Kidney epithelial cell (primary cell): ENCODE measurements at regions not wholly inside any gene's neighbourhood (a gene's known extent, or its start where the extent isn't known, plus 50 kb on each side); places are given as distances from the start of the nearest gene placed in this dataset.
A peak's percentile ranks its signal among the peaks of the same experiment; 100 is the strongest.
"Not testable (repeated sequence)": the region's sequence is repeated elsewhere in the genome, so short reads cannot be mapped to it uniquely, and the experiment has no call there.

Experiments
- DNase-seq: peaks from one replicate; pipeline ENCODE4 v3.0.0-alpha.2; 2010; ENCODE audit warnings: low read depth
- H3K27me3 ChIP-seq: 2 replicates; pipeline ENCODE4 v1.6.0; 2011; ENCODE audit warnings: low read length; ENCODE audit not compliant: control insufficient read depth, insufficient read depth
- H3K36me3 ChIP-seq: 2 replicates; pipeline ENCODE4 v1.5.1; 2011; ENCODE audit warnings: low read length; ENCODE audit not compliant: control insufficient read depth, insufficient read depth
- H3K4me3 ChIP-seq: 2 replicates; pipeline ENCODE4 v1.5.1; 2011; ENCODE audit warnings: low read depth, mild to moderate bottlenecking, control low read depth, low read length
- CTCF ChIP-seq: IDR thresholded peaks from 2 replicates; pipeline ENCODE4 v1.5.1; 2011; ENCODE audit warnings: mild to moderate bottlenecking, moderate library complexity, low read length, control low read depth, inconsistent platforms; ENCODE audit not compliant: insufficient read depth, poor library complexity, severe bottlenecking

GRCh38 chr9:108049671-108050494 is 560.3 kb upstream of the KLF4 start:
- Histone ChIP-seq H3K36me3 (no peaks in the 10 kb centered on the region), H3K4me3 (no peak overlapping the region), H3K27me3 (no peaks in the 10 kb centered on the region)
- TF ChIP-seq CTCF = no peak
- DNase-seq = no peak

- no peaks in the 10 kb centered on the region for H3K36me3 ChIP-seq
- H3K4me3 ChIP-seq = no peak overlapping the region
- peak; percentile 93 for DNase-seq
- no peak for TF ChIP-seq CTCF
- no peaks in the 10 kb centered on the region for H3K27me3 ChIP-seq
Measured at GRCh38 chr9:108049026-108049607, 559.5 kb upstream of the KLF4 start.

- Histone ChIP-seq H3K27me3 (no peaks in the 10 kb centered on the region), H3K4me3 (no peak overlapping the region), H3K36me3 (no peaks in the 10 kb centered on the region)
- TF ChIP-seq CTCF = no peak
- no peak for DNase-seq
Measured at GRCh38 chr9:108048406-108049025, 558.9 kb upstream of the KLF4 start.

GRCh38 chr9:108047777-108048176 is 558.2 kb upstream of the KLF4 start:
- H3K4me3 ChIP-seq, H3K27me3 ChIP-seq, DNase-seq, H3K36me3 ChIP-seq: not testable (repeated sequence)

GRCh38 chr9:108047264-108047663 is 557.7 kb upstream of the KLF4 start:
- no peaks in the 10 kb centered on the region for H3K27me3 ChIP-seq
- no peaks in the 10 kb centered on the region for H3K36me3 ChIP-seq
- TF ChIP-seq CTCF = no peak
- no peak overlapping the region for H3K4me3 ChIP-seq
- no peak for DNase-seq

- no peak for DNase-seq
- no peaks in the 10 kb centered on the region for H3K27me3 ChIP-seq
- no peak for TF ChIP-seq CTCF
Measured at GRCh38 chr9:108045851-108046250, 556.3 kb upstream of the KLF4 start.

More at GRCh38 chr9:108045851-108046250, 556.3 kb upstream of the KLF4 start:
- no peaks in the 10 kb centered on the region for H3K36me3 ChIP-seq
- no peak overlapping the region for H3K4me3 ChIP-seq
